ENCODE measurements at regions not wholly inside any gene's neighbourhood (a gene's known extent, or its start where the extent isn't known, plus 50 kb on each side); places are given as distances from the start of the nearest gene placed in this dataset.

- Histone ChIP-seq H3K36me3 (no peaks in the 10 kb centered on the region), H3K27me3 (replicated peaks) (no peaks in the 10 kb centered on the region), H3K4me1 (replicated peaks) (no peaks in the 10 kb centered on the region), H3K27ac (no peak overlapping the region), H3K4me3 (no peak overlapping the region), H3K9me3 (replicated peaks) (no peaks in the 10 kb centered on the region; the same call in 1 of the 2 replicates)
- no peak for DNase-seq (ENCODE audit: low read depth in 1 of 2, low spot score in 2 of 2)
These were observed 570.6 kb downstream of the ZBBX start for GRCh38 chr3:166809520-166809919.

- Histone ChIP-seq H3K4me3 (no peak overlapping the region), H3K36me3 (no peaks in the 10 kb centered on the region), H3K9me3 (replicated peaks) (peaks cover 3% of the 10 kb centered on the region; the same call in 1 of the 2 replicates), H3K27ac (no peak overlapping the region), H3K27me3 (replicated peaks) (no peaks in the 10 kb centered on the region), H3K4me1 (replicated peaks) (no peaks in the 10 kb centered on the region)
- DNase-seq (ENCODE audit: low read depth in 1 of 2, low spot score in 2 of 2), result no peak
These were observed 591.2 kb downstream of the ZBBX start for GRCh38 chr3:166788936-166789335.

GRCh38 chr3:166785876-166786275 lies 594.2 kb downstream of the ZBBX start:
- DNase-seq (ENCODE audit: low read depth in 1 of 2, low spot score in 2 of 2), result no peak
- Histone ChIP-seq H3K9me3 (replicated peaks) (peaks cover 6% of the 10 kb centered on the region; the same call in 1 of the 2 replicates), H3K36me3 (no peaks in the 10 kb centered on the region), H3K4me3 (no peak overlapping the region), H3K27ac (no peak overlapping the region), H3K27me3 (replicated peaks) (no peaks in the 10 kb centered on the region), H3K4me1 (replicated peaks) (no peaks in the 10 kb centered on the region)

DNA sequence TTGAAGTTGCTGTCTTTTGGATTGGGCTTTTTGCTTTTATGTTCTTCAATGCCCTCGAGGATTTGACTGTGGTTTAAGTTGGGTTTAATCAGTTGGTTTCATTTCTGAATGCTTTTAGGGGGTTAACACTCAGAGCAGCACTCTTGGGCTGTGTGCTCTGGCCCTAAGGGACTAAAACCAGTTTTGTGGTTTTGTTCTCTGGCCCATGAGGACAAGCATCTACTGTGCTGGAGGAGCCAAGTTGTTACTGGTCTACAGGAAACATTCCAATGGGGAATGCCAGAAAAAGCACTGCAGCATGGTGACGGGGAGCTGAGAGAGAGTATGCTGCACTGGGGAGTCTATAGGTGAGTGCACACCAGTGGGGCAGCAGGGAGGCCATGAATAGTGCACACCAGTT lies 596.9 kb downstream of the ZBBX start:
- Histone ChIP-seq H3K27me3 (replicated peaks) (no peaks in the 10 kb centered on the region), H3K4me1 (replicated peaks) (no peaks in the 10 kb centered on the region), H3K4me3 (no peak overlapping the region), H3K27ac (no peak overlapping the region), H3K9me3 (replicated peaks) (0 out of 2 replicates have a peak, but pooled peaks cover 4% of the 10 kb centered on the region), H3K36me3 (no peaks in the 10 kb centered on the region)
- no peak for DNase-seq (ENCODE audit: low read depth in 1 of 2, low spot score in 2 of 2)

DNA sequence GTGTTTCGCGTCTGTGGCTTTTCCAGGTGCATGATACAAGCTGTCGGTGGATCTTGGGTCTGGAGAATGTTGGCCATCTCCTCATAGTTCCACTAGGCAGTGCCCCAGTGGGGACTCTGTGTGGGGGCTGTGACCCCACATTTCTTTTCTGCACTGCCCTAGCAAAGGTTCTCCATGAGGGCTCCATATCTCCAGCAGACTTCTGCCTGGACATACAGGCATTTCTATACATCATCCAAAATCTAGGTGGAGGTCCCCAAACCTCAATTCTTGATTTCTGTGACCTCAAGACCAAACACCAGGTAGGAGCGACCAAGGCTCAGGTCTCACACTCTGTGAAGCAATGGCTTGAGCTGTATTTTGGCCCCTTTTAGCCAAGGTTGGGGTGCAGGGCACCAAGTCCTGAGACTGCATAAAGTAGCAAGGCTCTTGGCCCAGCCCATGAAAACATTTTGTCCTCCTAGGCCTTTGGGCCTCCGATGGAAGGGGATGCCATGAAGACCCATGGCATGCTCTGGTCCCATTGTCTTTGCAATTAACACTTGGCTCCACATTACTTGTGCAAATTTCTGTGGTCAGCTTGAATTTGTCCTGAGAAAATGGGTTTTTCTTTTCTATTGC lies 615.3 kb downstream of the ZBBX start:
- no peak overlapping the region for H3K4me3 ChIP-seq
- H3K27me3 ChIP-seq (replicated peaks), result no peaks in the 10 kb centered on the region
- H3K36me3 ChIP-seq, result no peaks in the 10 kb centered on the region

DNA sequence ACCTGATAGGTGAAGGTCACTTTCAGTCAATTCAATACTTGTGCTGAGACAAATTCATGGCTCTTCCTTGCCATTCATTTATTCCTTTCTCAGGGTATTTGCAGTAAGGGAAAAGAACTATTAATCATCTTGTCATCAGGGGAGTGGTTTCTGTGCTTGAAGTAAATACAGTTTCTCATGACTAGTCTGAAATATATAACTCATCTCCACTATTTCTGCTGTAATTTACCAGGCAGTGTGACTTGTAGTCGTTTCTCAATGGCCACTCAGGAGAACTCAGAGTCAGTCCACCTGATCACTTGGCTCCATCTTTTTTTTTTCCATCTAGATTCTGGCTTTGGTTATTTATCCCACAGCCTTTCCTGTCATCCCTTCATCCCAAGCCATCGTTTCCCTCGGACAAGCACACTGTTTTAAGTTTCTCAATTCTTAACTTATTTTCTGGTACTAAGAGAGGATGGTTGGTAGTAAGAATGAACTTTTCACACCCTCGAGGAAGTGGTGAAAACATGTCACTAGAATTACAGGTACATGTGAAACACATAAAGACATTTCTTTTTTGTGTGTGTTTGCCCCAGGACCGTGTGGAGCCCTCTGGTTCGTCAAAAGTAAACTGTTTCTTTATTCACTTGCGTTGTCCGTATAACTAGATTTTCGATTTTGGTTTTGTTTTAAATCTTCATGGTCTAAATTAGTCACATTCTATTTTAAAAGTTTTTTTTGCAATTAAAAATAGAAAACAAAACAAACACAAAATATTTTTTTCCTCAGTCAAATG lies 620.2 kb downstream of the ZBBX start:
- Histone ChIP-seq H3K4me1 (replicated peaks) (no peaks in the 10 kb centered on the region), H3K27ac (no peak overlapping the region), H3K4me3 (no peak overlapping the region), H3K27me3 (replicated peaks) (no peaks in the 10 kb centered on the region), H3K9me3 (replicated peaks) (no peaks in the 10 kb centered on the region), H3K36me3 (no peaks in the 10 kb centered on the region)
- no peak for DNase-seq (ENCODE audit: low read depth in 1 of 2, low spot score in 2 of 2)

More for the DNA sequence above, 615.3 kb downstream of the ZBBX start:
- Histone ChIP-seq H3K4me1 (replicated peaks) (no peaks in the 10 kb centered on the region), H3K9me3 (replicated peaks) (no peaks in the 10 kb centered on the region), H3K27ac (no peak overlapping the region)
- no peak for DNase-seq (ENCODE audit: low read depth in 1 of 2, low spot score in 2 of 2)

DNA sequence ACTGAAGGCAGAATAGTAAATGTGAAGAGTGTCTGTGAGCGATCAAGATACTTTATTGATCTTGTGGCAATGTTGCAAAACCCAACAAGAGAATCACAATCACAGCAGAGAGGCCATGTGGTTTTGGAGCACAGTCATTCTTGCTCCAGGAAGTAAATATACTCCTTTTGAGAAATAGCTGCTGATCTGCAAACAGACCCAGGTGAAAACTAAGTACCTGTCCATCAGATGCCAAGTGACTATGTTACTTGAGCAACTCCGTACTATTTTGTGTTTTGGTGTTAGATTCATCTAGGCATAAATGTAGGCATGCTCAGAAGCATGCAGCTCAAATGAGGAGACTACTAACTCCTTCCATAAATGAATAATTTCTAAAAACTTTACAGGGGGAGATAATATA lies 627.9 kb downstream of the ZBBX start:
- peaks cover 5% of the 10 kb centered on the region; the same call in 1 of the 2 replicates for H3K9me3 ChIP-seq (replicated peaks)
- no peak overlapping the region for H3K27ac ChIP-seq
- no peak overlapping the region for H3K4me3 ChIP-seq
- no peaks in the 10 kb centered on the region for H3K27me3 ChIP-seq (replicated peaks)
- H3K36me3 ChIP-seq, result no peaks in the 10 kb centered on the region
- DNase-seq (ENCODE audit: low read depth in 1 of 2, low spot score in 2 of 2), result no peak
- H3K4me1 ChIP-seq (replicated peaks), result no peaks in the 10 kb centered on the region

- DNase-seq (ENCODE audit: low read depth in 1 of 2, low spot score in 2 of 2), result no peak
- H3K27ac ChIP-seq, result no peak overlapping the region
- no peaks in the 10 kb centered on the region for H3K9me3 ChIP-seq (replicated peaks)
These were observed 636.5 kb downstream of the ZBBX start for GRCh38 chr3:166743481-166744134.

DNA sequence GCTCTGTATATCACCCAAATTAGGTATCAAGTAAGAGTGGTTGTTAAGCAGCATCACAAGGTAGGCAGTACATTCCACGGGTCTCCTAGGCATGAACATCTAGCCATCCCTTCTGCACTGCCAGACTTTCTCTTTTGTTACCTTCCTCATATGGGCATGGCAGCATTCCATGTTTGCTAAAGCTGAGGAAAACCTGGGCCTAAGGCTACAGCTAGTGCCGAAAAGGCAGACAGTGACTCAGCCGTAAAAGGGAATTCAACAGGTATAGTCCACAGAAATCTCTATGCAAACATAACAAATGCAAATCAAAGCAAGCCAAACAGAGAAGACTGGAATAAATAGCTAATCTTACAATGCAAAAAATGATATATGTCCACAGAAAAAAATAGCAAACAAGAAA lies 645.4 kb downstream of the ZBBX start:
- H3K27ac ChIP-seq, result no peak overlapping the region
- DNase-seq (ENCODE audit: low read depth in 1 of 2, low spot score in 2 of 2), result no peak
- H3K9me3 ChIP-seq (replicated peaks), result no peaks in the 10 kb centered on the region
- no peak overlapping the region for H3K4me3 ChIP-seq
- no peaks in the 10 kb centered on the region for H3K36me3 ChIP-seq
- no peaks in the 10 kb centered on the region for H3K4me1 ChIP-seq (replicated peaks)
- H3K27me3 ChIP-seq (replicated peaks), result no peaks in the 10 kb centered on the region

More at GRCh38 chr3:166743481-166744134, 636.5 kb downstream of the ZBBX start:
- Histone ChIP-seq H3K27me3 (replicated peaks) (no peaks in the 10 kb centered on the region), H3K4me1 (replicated peaks) (no peaks in the 10 kb centered on the region), H3K36me3 (no peaks in the 10 kb centered on the region), H3K4me3 (no peak overlapping the region)

DNA sequence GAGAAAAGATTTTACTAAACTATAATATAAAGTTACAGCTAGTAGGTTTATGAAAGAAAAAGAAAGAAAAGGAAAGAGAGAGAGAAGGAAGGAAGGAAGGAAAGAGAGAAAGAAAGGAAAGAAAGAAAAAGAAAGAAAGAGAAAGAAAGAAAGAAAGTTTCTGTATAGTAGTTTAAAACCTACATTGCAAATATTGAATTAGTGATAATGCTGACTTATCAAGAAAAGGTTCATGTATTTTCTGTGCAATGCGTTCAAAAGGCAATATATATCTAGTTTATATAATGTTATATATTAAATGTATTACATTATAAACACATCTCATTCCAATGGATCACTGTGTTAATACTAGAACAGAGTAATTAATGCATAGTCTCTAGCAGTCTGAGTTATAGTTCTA lies 648.4 kb downstream of the ZBBX start:
- H3K27me3 ChIP-seq (replicated peaks), result no peaks in the 10 kb centered on the region
- no peaks in the 10 kb centered on the region for H3K36me3 ChIP-seq
- no peak overlapping the region for H3K4me3 ChIP-seq
- 0 out of 2 replicates have a peak, but pooled peaks cover 3% of the 10 kb centered on the region for H3K9me3 ChIP-seq (replicated peaks)
- H3K27ac ChIP-seq, result no peak overlapping the region
- no peaks in the 10 kb centered on the region for H3K4me1 ChIP-seq (replicated peaks)
- DNase-seq (ENCODE audit: low read depth in 1 of 2, low spot score in 2 of 2), result no peak

GRCh38 chr3:166721466-166721865 lies 658.6 kb downstream of the ZBBX start:
- H3K36me3 ChIP-seq, result no peaks in the 10 kb centered on the region
- no peak overlapping the region for H3K4me3 ChIP-seq
- H3K4me1 ChIP-seq (replicated peaks), result no peaks in the 10 kb centered on the region
- no peak overlapping the region for H3K27ac ChIP-seq
- no peak for DNase-seq (ENCODE audit: low read depth in 1 of 2, low spot score in 2 of 2)
- H3K9me3 ChIP-seq (replicated peaks), result 0 out of 2 replicates have a peak, but pooled peaks cover 3% of the 10 kb centered on the region
- H3K27me3 ChIP-seq (replicated peaks), result no peaks in the 10 kb centered on the region

- no peak overlapping the region for H3K4me3 ChIP-seq
- no peaks in the 10 kb centered on the region for H3K36me3 ChIP-seq
- no peaks in the 10 kb centered on the region for H3K4me1 ChIP-seq (replicated peaks)
- H3K27me3 ChIP-seq (replicated peaks), result no peaks in the 10 kb centered on the region
- no peak overlapping the region for H3K27ac ChIP-seq
- DNase-seq (ENCODE audit: low read depth in 1 of 2, low spot score in 2 of 2), result no peak
- H3K9me3 ChIP-seq (replicated peaks), result no peaks in the 10 kb centered on the region
These were observed 665.9 kb downstream of the ZBBX start for GRCh38 chr3:166714206-166714605.

- DNase-seq (ENCODE audit: low read depth in 1 of 2, low spot score in 2 of 2), result no peak
- no peaks in the 10 kb centered on the region for H3K4me1 ChIP-seq (replicated peaks)
- H3K36me3 ChIP-seq, result no peaks in the 10 kb centered on the region
- no peaks in the 10 kb centered on the region for H3K9me3 ChIP-seq (replicated peaks)
- H3K27me3 ChIP-seq (replicated peaks), result no peaks in the 10 kb centered on the region
- H3K4me3 ChIP-seq, result no peak overlapping the region
- H3K27ac ChIP-seq, result no peak overlapping the region
These were observed 666.3 kb downstream of the ZBBX start for GRCh38 chr3:166713787-166714186.

DNA sequence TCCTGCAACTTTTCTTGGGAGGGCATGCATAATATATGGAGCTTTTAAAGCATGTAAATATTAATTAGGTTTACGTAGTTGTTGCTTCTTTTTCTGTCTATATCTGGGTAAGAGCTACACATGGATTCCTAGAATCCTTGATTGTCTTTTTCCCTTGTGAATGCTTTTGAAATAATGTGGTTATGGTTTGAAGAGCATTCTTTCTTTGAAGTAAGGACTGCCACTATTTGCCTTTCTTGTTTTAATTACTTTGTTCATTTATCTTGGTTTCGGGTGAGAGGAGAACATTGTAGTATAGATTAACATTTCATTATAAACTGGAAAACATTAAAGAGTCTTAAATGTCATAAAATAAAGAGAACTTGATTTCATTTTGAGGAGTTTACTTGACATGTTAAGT lies 674.0 kb downstream of the ZBBX start:
- no peak for DNase-seq (ENCODE audit: low read depth in 1 of 2, low spot score in 2 of 2)

More for the DNA sequence above, 674.0 kb downstream of the ZBBX start:
- no peaks in the 10 kb centered on the region for H3K36me3 ChIP-seq
- no peaks in the 10 kb centered on the region for H3K9me3 ChIP-seq (replicated peaks)
- H3K4me1 ChIP-seq (replicated peaks), result no peaks in the 10 kb centered on the region
- no peak overlapping the region for H3K27ac ChIP-seq
- no peak overlapping the region for H3K4me3 ChIP-seq
- H3K27me3 ChIP-seq (replicated peaks), result no peaks in the 10 kb centered on the region

Measured in SJSA1 (cell line).